Liver (tissue), 3 donors: ENCODE measurements at regions not wholly inside any gene's neighbourhood (a gene's known extent, or its start where the extent isn't known, plus 50 kb on each side); places are given as distances from the start of the nearest gene placed in this dataset.

Source experiments
- CTCF ChIP-seq: fragments of 150-350 bp; IDR thresholded peaks from 2 replicates; pipeline ENCODE4 v1.5.1; 2017; ENCODE audit warnings: improper control_type of control experiment, low read depth, low read length; ENCODE audit not compliant: missing input control
- GABPA ChIP-seq, 2 donors: IDR thresholded peaks in 1 of 2; conservative IDR thresholded peaks in 1 of 2; 2 replicates each; pipeline ENCODE4 v1.6.1; 2016; ENCODE audit warnings: antibody characterized with exemption in 2 of 2, mild to moderate bottlenecking in 1 of 2, moderate library complexity in 1 of 2
- TF ChIP-seq, protein P1 (sequence below): IDR thresholded peaks from 2 replicates; pipeline ENCODE4 v1.6.1; 2016; ENCODE audit warnings: antibody characterized with exemption, mild to moderate bottlenecking
- donor health status: healthy.
- donor health status: healthy.

DNA sequence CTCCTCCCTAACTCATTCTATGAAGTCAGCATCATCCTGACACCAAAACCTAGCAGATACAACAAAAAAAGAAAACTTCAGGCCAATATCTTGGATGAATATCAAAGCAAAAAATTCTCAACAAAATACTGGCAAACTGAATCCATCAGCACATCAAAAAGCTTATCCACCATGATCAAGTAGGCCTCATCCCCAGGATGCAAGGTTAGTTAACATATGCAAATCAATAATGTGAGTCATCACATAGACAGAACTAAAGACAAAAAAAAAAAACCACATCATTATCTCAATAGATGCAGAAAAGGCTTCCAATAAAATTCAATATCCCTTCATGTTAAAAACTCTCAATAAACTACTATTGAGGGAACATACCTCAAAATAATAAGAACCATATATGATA, 306.8 kb upstream of the TMC3 start:
- no peak for TF ChIP-seq CTCF
- TF ChIP-seq, protein P1, sequence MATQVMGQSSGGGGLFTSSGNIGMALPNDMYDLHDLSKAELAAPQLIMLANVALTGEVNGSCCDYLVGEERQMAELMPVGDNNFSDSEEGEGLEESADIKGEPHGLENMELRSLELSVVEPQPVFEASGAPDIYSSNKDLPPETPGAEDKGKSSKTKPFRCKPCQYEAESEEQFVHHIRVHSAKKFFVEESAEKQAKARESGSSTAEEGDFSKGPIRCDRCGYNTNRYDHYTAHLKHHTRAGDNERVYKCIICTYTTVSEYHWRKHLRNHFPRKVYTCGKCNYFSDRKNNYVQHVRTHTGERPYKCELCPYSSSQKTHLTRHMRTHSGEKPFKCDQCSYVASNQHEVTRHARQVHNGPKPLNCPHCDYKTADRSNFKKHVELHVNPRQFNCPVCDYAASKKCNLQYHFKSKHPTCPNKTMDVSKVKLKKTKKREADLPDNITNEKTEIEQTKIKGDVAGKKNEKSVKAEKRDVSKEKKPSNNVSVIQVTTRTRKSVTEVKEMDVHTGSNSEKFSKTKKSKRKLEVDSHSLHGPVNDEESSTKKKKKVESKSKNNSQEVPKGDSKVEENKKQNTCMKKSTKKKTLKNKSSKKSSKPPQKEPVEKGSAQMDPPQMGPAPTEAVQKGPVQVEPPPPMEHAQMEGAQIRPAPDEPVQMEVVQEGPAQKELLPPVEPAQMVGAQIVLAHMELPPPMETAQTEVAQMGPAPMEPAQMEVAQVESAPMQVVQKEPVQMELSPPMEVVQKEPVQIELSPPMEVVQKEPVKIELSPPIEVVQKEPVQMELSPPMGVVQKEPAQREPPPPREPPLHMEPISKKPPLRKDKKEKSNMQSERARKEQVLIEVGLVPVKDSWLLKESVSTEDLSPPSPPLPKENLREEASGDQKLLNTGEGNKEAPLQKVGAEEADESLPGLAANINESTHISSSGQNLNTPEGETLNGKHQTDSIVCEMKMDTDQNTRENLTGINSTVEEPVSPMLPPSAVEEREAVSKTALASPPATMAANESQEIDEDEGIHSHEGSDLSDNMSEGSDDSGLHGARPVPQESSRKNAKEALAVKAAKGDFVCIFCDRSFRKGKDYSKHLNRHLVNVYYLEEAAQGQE: no peak
- no peak for TF ChIP-seq GABPA (IDR thresholded peaks at IDR 0.05 in 1 of 2, conservative IDR thresholded peaks at IDR 0.05 in 1 of 2)
